GM19023 (cell line): ENCODE measurements at regions not wholly inside any gene's neighbourhood (a gene's known extent, or its start where the extent isn't known, plus 50 kb on each side); places are given as distances from the start of the nearest gene placed in this dataset.

ENCODE experiments used
- ATAC-seq: cut with Tn5 transposase; IDR thresholded peaks from one replicate; pipeline ENCODE4 v1.9.1; 2021; ENCODE audit warnings: mild to moderate bottlenecking, moderate library complexity; ENCODE audit not compliant: unreplicated experiment

GRCh38 chr9:78491402-78491801 lies 194.5 kb downstream of the PSAT1 start:
- no peak for ATAC-seq

- ATAC-seq: no peak
These were observed 196.3 kb downstream of the PSAT1 start for GRCh38 chr9:78493166-78493742.

- ATAC-seq: no peak
These were observed 205.6 kb downstream of the PSAT1 start for GRCh38 chr9:78502566-78502965.

- no peak for ATAC-seq
These were observed 208.6 kb downstream of the PSAT1 start for GRCh38 chr9:78505546-78505945.

- no peak for ATAC-seq
These were observed 210.1 kb downstream of the PSAT1 start for GRCh38 chr9:78507037-78507436.

GRCh38 chr9:78510035-78510434 lies 213.1 kb downstream of the PSAT1 start:
- ATAC-seq: no peak

GRCh38 chr9:78515108-78515507 lies 218.2 kb downstream of the PSAT1 start:
- no peak for ATAC-seq

GRCh38 chr9:78519786-78520185 lies 222.9 kb downstream of the PSAT1 start:
- no peak for ATAC-seq

GRCh38 chr9:78521680-78522079 lies 224.8 kb downstream of the PSAT1 start:
- ATAC-seq: no peak

GRCh38 chr9:78525986-78526560 lies 229.1 kb downstream of the PSAT1 start:
- no peak for ATAC-seq

- no peak for ATAC-seq
These were observed 236.6 kb downstream of the PSAT1 start for GRCh38 chr9:78533500-78533899.

GRCh38 chr9:78539188-78539587 lies 242.3 kb downstream of the PSAT1 start:
- no peak for ATAC-seq

- ATAC-seq: no peak
These were observed 243.0 kb downstream of the PSAT1 start for GRCh38 chr9:78539904-78540303.

GRCh38 chr9:78541868-78542443 lies 245.0 kb downstream of the PSAT1 start:
- no peak for ATAC-seq

GRCh38 chr9:78542491-78543181 lies 245.7 kb downstream of the PSAT1 start:
- no peak for ATAC-seq

GRCh38 chr9:78543353-78543752 lies 246.4 kb downstream of the PSAT1 start:
- no peak for ATAC-seq

GRCh38 chr9:78544230-78544629 lies 247.3 kb downstream of the PSAT1 start:
- ATAC-seq: no peak

- ATAC-seq: no peak
These were observed 250.9 kb downstream of the PSAT1 start for GRCh38 chr9:78547831-78548230.

- ATAC-seq: no peak
These were observed 251.7 kb downstream of the PSAT1 start for GRCh38 chr9:78548670-78549069.

- ATAC-seq: no peak
These were observed 252.8 kb downstream of the PSAT1 start for GRCh38 chr9:78549711-78550110.

- ATAC-seq: no peak
These were observed 255.9 kb downstream of the PSAT1 start for GRCh38 chr9:78552802-78553201.

GRCh38 chr9:78557540-78557939 lies 260.6 kb downstream of the PSAT1 start:
- ATAC-seq: no peak
